HCT116 (cell line): ENCODE measurements at regions not wholly inside any gene's neighbourhood (a gene's known extent, or its start where the extent isn't known, plus 50 kb on each side); places are given as distances from the start of the nearest gene placed in this dataset.

Experiments used
- CEBPB ChIP-seq: IDR thresholded peaks from 2 replicates; pipeline ENCODE4 v1.6.1; 2012; ENCODE audit warnings: low read depth
- EGR1 ChIP-seq: IDR thresholded peaks from 2 replicates; pipeline ENCODE4 v1.6.1; 2012; ENCODE audit warnings: low read depth
- ELF1 ChIP-seq: IDR thresholded peaks from 2 replicates; pipeline ENCODE4 v1.6.1; 2012; ENCODE audit warnings: low read depth, borderline replicate concordance
- EZH2 ChIP-seq: fragments of 200-600 bp; sonication (generic); IDR thresholded peaks from 2 replicates; pipeline ENCODE4 v1.6.1; 2017; ENCODE audit warnings: antibody characterized with exemption, mixed run types
- EZH2phosphoT487 ChIP-seq: fragments of 200-600 bp; IDR thresholded peaks from 2 replicates; pipeline ENCODE4 v1.6.1; 2018; ENCODE audit warnings: antibody characterized with exemption, borderline replicate concordance
- FOSL1 ChIP-seq: IDR thresholded peaks from 2 replicates; pipeline ENCODE4 v1.6.1; 2012; ENCODE audit warnings: low read depth
- POLR2A ChIP-seq: IDR thresholded peaks from 2 replicates; pipeline ENCODE4 v1.7.0; 2011; ENCODE audit warnings: borderline replicate concordance; ENCODE audit not compliant: insufficient read depth, insufficient read length; ENCODE audit errors: extremely low read depth
- POLR2AphosphoS5 ChIP-seq: IDR thresholded peaks from 2 replicates; pipeline ENCODE4 v1.6.1; 2011; ENCODE audit warnings: mild to moderate bottlenecking, low read depth, low read length, moderate library complexity
- SIN3A ChIP-seq: IDR thresholded peaks from 2 replicates; pipeline ENCODE4 v1.6.1; 2012; ENCODE audit warnings: low read depth
- YY1 ChIP-seq: IDR thresholded peaks from 2 replicates; pipeline ENCODE4 v1.6.1; 2011; ENCODE audit warnings: low read length, low read depth, moderate library complexity, mild to moderate bottlenecking; ENCODE audit not compliant: insufficient replicate concordance; ENCODE audit errors: extremely low read depth
- ZNF274 ChIP-seq: fragments of 200-500 bp; sonication (Bioruptor generic); IDR thresholded peaks from 2 replicates; pipeline ENCODE4 v1.6.1; 2014; ENCODE audit warnings: mild to moderate bottlenecking, low read depth, low read length, inconsistent platforms
- TF ChIP-seq, protein P1 (sequence below), 3 experiments: fragments of 200-600 bp in 1 of 3; sonication (generic) in 1 of 3; IDR thresholded peaks in 2 of 3; conservative IDR thresholded peaks in 1 of 3; 2 replicates each; pipeline ENCODE4 v1.5.1; 2012 to 2017; ENCODE audit warnings: low read depth in 2 of 3, low read length in 2 of 3, antibody characterized with exemption in 1 of 3, borderline replicate concordance in 1 of 3, control low read depth in 1 of 3, mild to moderate bottlenecking in 1 of 3, mixed read lengths in 1 of 3, mixed run types in 1 of 3, moderate library complexity in 1 of 3; ENCODE audit not compliant: insufficient read depth in 1 of 3
- TF ChIP-seq, protein P2 (sequence below): IDR thresholded peaks from 2 replicates; pipeline ENCODE4 v1.6.1; 2012; ENCODE audit warnings: low read depth
- TF ChIP-seq, protein P3 (sequence below): IDR thresholded peaks from 2 replicates; pipeline ENCODE4 v1.6.1; 2012

DNA sequence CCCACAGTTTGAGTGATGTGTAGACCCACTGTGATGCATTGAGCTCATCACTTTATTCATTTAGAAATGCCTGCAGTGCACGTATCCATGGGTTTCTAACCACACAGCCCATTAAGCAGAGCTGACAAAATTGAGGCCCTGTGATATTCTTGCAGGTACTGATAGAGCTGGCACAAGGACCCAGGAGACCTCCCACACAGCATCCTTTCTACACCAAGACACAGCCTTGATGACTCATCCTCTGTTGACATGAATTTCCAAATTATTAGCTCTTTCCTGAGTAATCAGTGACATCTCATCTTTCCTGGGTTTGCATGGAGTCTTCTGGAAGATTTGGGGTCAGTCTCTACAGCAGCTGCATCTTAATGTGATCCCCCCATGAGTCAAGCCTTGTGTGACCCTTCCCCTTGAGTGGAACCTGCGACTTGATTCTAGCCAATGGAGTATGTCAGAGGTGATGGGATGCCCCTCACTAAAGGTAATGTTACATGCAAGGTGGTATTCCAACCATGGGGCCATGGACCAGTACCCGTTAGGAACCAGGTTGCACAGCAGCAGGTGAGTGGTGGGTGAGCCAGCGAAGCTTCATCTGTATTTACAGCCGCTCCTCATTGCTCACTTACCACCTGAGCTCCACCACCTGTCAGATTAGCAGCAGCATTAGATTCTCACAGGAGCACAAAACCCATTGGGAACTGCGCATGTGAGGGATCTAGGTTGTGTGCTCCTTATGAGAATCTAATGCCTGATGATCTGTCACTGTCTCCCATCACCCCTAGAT lies 181.1 kb upstream of the ARL4C start:
- TF ChIP-seq, protein P1, sequence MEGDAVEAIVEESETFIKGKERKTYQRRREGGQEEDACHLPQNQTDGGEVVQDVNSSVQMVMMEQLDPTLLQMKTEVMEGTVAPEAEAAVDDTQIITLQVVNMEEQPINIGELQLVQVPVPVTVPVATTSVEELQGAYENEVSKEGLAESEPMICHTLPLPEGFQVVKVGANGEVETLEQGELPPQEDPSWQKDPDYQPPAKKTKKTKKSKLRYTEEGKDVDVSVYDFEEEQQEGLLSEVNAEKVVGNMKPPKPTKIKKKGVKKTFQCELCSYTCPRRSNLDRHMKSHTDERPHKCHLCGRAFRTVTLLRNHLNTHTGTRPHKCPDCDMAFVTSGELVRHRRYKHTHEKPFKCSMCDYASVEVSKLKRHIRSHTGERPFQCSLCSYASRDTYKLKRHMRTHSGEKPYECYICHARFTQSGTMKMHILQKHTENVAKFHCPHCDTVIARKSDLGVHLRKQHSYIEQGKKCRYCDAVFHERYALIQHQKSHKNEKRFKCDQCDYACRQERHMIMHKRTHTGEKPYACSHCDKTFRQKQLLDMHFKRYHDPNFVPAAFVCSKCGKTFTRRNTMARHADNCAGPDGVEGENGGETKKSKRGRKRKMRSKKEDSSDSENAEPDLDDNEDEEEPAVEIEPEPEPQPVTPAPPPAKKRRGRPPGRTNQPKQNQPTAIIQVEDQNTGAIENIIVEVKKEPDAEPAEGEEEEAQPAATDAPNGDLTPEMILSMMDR (IDR thresholded peaks at IDR 0.05 in 2 of 3, conservative IDR thresholded peaks at IDR 0.05 in 1 of 3; ENCODE audit: borderline replicate concordance in 1 of 3, insufficient read depth in 1 of 3, low read depth in 2 of 3, low read length in 2 of 3) = no peak
- no peak for TF ChIP-seq POLR2AphosphoS5
- no peak for TF ChIP-seq EZH2
- no peak for TF ChIP-seq ZNF274
- no peak for TF ChIP-seq ELF1
- TF ChIP-seq FOSL1 = peak; percentile 75
- TF ChIP-seq EZH2phosphoT487 = no peak
- TF ChIP-seq, protein P2, sequence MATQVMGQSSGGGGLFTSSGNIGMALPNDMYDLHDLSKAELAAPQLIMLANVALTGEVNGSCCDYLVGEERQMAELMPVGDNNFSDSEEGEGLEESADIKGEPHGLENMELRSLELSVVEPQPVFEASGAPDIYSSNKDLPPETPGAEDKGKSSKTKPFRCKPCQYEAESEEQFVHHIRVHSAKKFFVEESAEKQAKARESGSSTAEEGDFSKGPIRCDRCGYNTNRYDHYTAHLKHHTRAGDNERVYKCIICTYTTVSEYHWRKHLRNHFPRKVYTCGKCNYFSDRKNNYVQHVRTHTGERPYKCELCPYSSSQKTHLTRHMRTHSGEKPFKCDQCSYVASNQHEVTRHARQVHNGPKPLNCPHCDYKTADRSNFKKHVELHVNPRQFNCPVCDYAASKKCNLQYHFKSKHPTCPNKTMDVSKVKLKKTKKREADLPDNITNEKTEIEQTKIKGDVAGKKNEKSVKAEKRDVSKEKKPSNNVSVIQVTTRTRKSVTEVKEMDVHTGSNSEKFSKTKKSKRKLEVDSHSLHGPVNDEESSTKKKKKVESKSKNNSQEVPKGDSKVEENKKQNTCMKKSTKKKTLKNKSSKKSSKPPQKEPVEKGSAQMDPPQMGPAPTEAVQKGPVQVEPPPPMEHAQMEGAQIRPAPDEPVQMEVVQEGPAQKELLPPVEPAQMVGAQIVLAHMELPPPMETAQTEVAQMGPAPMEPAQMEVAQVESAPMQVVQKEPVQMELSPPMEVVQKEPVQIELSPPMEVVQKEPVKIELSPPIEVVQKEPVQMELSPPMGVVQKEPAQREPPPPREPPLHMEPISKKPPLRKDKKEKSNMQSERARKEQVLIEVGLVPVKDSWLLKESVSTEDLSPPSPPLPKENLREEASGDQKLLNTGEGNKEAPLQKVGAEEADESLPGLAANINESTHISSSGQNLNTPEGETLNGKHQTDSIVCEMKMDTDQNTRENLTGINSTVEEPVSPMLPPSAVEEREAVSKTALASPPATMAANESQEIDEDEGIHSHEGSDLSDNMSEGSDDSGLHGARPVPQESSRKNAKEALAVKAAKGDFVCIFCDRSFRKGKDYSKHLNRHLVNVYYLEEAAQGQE = no peak
- TF ChIP-seq POLR2A = no peak
- TF ChIP-seq, protein P3, sequence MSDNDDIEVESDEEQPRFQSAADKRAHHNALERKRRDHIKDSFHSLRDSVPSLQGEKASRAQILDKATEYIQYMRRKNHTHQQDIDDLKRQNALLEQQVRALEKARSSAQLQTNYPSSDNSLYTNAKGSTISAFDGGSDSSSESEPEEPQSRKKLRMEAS = no peak
- no peak for TF ChIP-seq SIN3A
- no peak for TF ChIP-seq YY1
- TF ChIP-seq EGR1 = no peak
- no peak for TF ChIP-seq CEBPB
